Activated CD4-positive, CD25-positive, alpha-beta regulatory T cell treated with anti-CD3 and anti-CD28 coated beads, Interleukin-2, amount 50 U/mL, for 24 hours (primary cell): ENCODE measurements at regions not wholly inside any gene's neighbourhood (a gene's known extent, or its start where the extent isn't known, plus 50 kb on each side); places are given as distances from the start of the nearest gene placed in this dataset.
A peak's percentile ranks its signal among the peaks of the same experiment; 100 is the strongest.
"Not testable (repeated sequence)": the region's sequence is repeated elsewhere in the genome, so short reads cannot be mapped to it uniquely, and the experiment has no call there.

ENCODE experiments used
- ATAC-seq, 2 donors: fragments of 150-1000 bp; cut with Tn5 transposase; one replicate each; pipeline ENCODE4 v1.10.0; 2021; ENCODE audit warnings: mild to moderate bottlenecking in 1 of 2, moderate library complexity in 1 of 2

- peak; percentile 54 to 57 for ATAC-seq
Observed at GRCh38 chr7:28330384-28331070, 81.8 kb upstream of the CREB5 start.

- no peak for ATAC-seq
Observed at GRCh38 chr7:28332046-28332445, 80.3 kb upstream of the CREB5 start.

- ATAC-seq, result not testable (repeated sequence)
Observed at GRCh38 chr7:28333548-28333947, 78.8 kb upstream of the CREB5 start.

- ATAC-seq, result no peak
Observed at GRCh38 chr7:28336806-28337205, 75.5 kb upstream of the CREB5 start.

- no peak for ATAC-seq
Observed at GRCh38 chr7:28338041-28338440, 74.3 kb upstream of the CREB5 start.

GRCh38 chr7:28343462-28343861 lies 68.9 kb upstream of the CREB5 start:
- no peak for ATAC-seq

GRCh38 chr7:28346256-28346655 lies 66.1 kb upstream of the CREB5 start:
- no peak for ATAC-seq

GRCh38 chr7:28346676-28347363 lies 65.5 kb upstream of the CREB5 start:
- no peak for ATAC-seq

- ATAC-seq, result no peak
Observed at GRCh38 chr7:28347475-28348318, 64.6 kb upstream of the CREB5 start.

- ATAC-seq, result no peak
Observed at GRCh38 chr7:28348636-28349035, 63.7 kb upstream of the CREB5 start.

GRCh38 chr7:28349637-28350036 lies 62.7 kb upstream of the CREB5 start:
- ATAC-seq, result no peak

GRCh38 chr7:28350662-28351061 lies 61.7 kb upstream of the CREB5 start:
- no peak for ATAC-seq

- ATAC-seq, result no peak
Observed at GRCh38 chr7:28351450-28351849, 60.9 kb upstream of the CREB5 start.

GRCh38 chr7:28354601-28355402 lies 57.5 kb upstream of the CREB5 start:
- ATAC-seq, result no peak

GRCh38 chr7:28355635-28356319 lies 56.5 kb upstream of the CREB5 start:
- ATAC-seq, result no peak

- no peak for ATAC-seq
Observed at GRCh38 chr7:28356619-28357018, 55.7 kb upstream of the CREB5 start.

- ATAC-seq, result peak; percentile 36 to 48
Observed at GRCh38 chr7:28358423-28358868, 53.9 kb upstream of the CREB5 start.

- no peak for ATAC-seq
Observed at GRCh38 chr7:28360739-28361138, 51.6 kb upstream of the CREB5 start.

- no peak for ATAC-seq
Observed at GRCh38 chr7:28361551-28361950, 50.8 kb upstream of the CREB5 start.

GRCh38 chr7:28362182-28362581 lies 50.1 kb upstream of the CREB5 start:
- no peak for ATAC-seq
